Nephron (organoid): ENCODE measurements at regions not wholly inside any gene's neighbourhood (a gene's known extent, or its start where the extent isn't known, plus 50 kb on each side); places are given as distances from the start of the nearest gene placed in this dataset.
"Not testable (repeated sequence)": the region's sequence is repeated elsewhere in the genome, so short reads cannot be mapped to it uniquely, and the experiment has no call there.

Source experiments
- H3K27ac Mint-ChIP-seq, 3 experiments: 2 replicates each; pipeline ENCODE4 v1.8.0; 2020; ENCODE audit warnings: mixed read lengths in 3 of 3, mild to moderate bottlenecking in 2 of 3, moderate library complexity in 1 of 3
- H3K27me3 Mint-ChIP-seq: 2 replicates; pipeline ENCODE4 v1.8.0; 2021; ENCODE audit warnings: low read depth, mild to moderate bottlenecking, moderate library complexity, mixed read lengths
- H3K36me3 Mint-ChIP-seq: 2 replicates; pipeline ENCODE4 v1.8.0; 2020; ENCODE audit warnings: low read depth, mixed read lengths
- H3K4me1 Mint-ChIP-seq: 2 replicates; pipeline ENCODE4 v1.8.0; 2020; ENCODE audit warnings: mixed read lengths
- H3K4me3 Mint-ChIP-seq, 3 experiments: 2 replicates each; pipeline ENCODE4 v1.8.0; 2020; ENCODE audit warnings: mild to moderate bottlenecking in 3 of 3, mixed read lengths in 3 of 3, moderate library complexity in 2 of 3
- H3K9me3 Mint-ChIP-seq: 2 replicates; pipeline ENCODE4 v1.8.0; 2020; ENCODE audit warnings: mixed read lengths
- CTCF ChIP-seq, 3 experiments: fragments of 200-600 bp; sonication (generic); IDR thresholded peaks; one replicate each; pipeline ENCODE4 v1.5.0; 2021; ENCODE audit warnings: antibody characterized with exemption in 3 of 3; ENCODE audit not compliant: unreplicated experiment in 3 of 3

- H3K27me3 Mint-ChIP-seq = peaks cover 18% of the 10 kb centered on the region
- H3K9me3 Mint-ChIP-seq = peaks cover 6% of the 10 kb centered on the region
- no peaks in the 10 kb centered on the region for H3K36me3 Mint-ChIP-seq
- H3K4me3 Mint-ChIP-seq = no peak overlapping the region
- no peaks in the 10 kb centered on the region for H3K4me1 Mint-ChIP-seq
- no peak for TF ChIP-seq CTCF (IDR thresholded peaks at IDR 0.05; ENCODE audit: unreplicated experiment in 3 of 3)
- no peak overlapping the region for H3K27ac Mint-ChIP-seq
Measured at GRCh38 chr21:38639571-38640354, 141.5 kb upstream of the ERG start.

GRCh38 chr21:38640355-38640742, 142.1 kb upstream of the ERG start:
- not testable (repeated sequence) for H3K4me3 Mint-ChIP-seq, H3K4me1 Mint-ChIP-seq, H3K36me3 Mint-ChIP-seq, H3K27ac Mint-ChIP-seq, H3K9me3 Mint-ChIP-seq
- H3K27me3 Mint-ChIP-seq = peaks cover 20% of the 10 kb centered on the region

GRCh38 chr21:38643404-38644023, 145.2 kb upstream of the ERG start:
- Mint-ChIP-seq H3K27ac (no peak overlapping the region), H3K4me3 (no peak overlapping the region), H3K4me1 (peaks cover 24% of the 10 kb centered on the region), H3K27me3 (peaks cover 36% of the 10 kb centered on the region), H3K36me3 (no peaks in the 10 kb centered on the region), H3K9me3 (peaks cover 6% of the 10 kb centered on the region)
- no peak for TF ChIP-seq CTCF (IDR thresholded peaks at IDR 0.05; ENCODE audit: unreplicated experiment in 3 of 3)

- H3K9me3 Mint-ChIP-seq = peaks cover 3% of the 10 kb centered on the region
- peaks cover 40% of the 10 kb centered on the region for H3K27me3 Mint-ChIP-seq
- H3K36me3 Mint-ChIP-seq = no peaks in the 10 kb centered on the region
- TF ChIP-seq CTCF (IDR thresholded peaks at IDR 0.05; ENCODE audit: unreplicated experiment in 3 of 3) = no peak
- no peak overlapping the region for H3K4me3 Mint-ChIP-seq
- peaks cover 27% of the 10 kb centered on the region for H3K4me1 Mint-ChIP-seq
- no peak overlapping the region for H3K27ac Mint-ChIP-seq
Measured at GRCh38 chr21:38645282-38645681, 147.0 kb upstream of the ERG start.

- peaks cover 27% of the 10 kb centered on the region for H3K4me1 Mint-ChIP-seq
- H3K27ac Mint-ChIP-seq = no peak overlapping the region
- H3K36me3 Mint-ChIP-seq = no peaks in the 10 kb centered on the region
- peaks cover 2% of the 10 kb centered on the region for H3K9me3 Mint-ChIP-seq
- H3K4me3 Mint-ChIP-seq = no peak overlapping the region
- TF ChIP-seq CTCF (IDR thresholded peaks at IDR 0.05; ENCODE audit: unreplicated experiment in 3 of 3) = no peak
- H3K27me3 Mint-ChIP-seq = peaks cover 40% of the 10 kb centered on the region
Measured at GRCh38 chr21:38646213-38646837, 148.0 kb upstream of the ERG start.

GRCh38 chr21:38649120-38649519, 150.8 kb upstream of the ERG start:
- H3K4me3 Mint-ChIP-seq = no peak overlapping the region
- no peak for TF ChIP-seq CTCF (IDR thresholded peaks at IDR 0.05; ENCODE audit: unreplicated experiment in 3 of 3)
- no peaks in the 10 kb centered on the region for H3K36me3 Mint-ChIP-seq
- peaks cover 43% of the 10 kb centered on the region for H3K27me3 Mint-ChIP-seq
- H3K9me3 Mint-ChIP-seq = no peaks in the 10 kb centered on the region
- peaks cover 27% of the 10 kb centered on the region for H3K4me1 Mint-ChIP-seq
- H3K27ac Mint-ChIP-seq = no peak overlapping the region
